Heart left ventricle (tissue), 16 donors: ENCODE measurements at regions not wholly inside any gene's neighbourhood (a gene's known extent, or its start where the extent isn't known, plus 50 kb on each side); places are given as distances from the start of the nearest gene placed in this dataset.

Experiments
- ATAC-seq, 4 donors: fragments of 200-7000 bp; cut with Tn5 transposase; one replicate each; pipeline ENCODE4 v1.9.1; 2020 to 2022; ENCODE audit warnings: moderate library complexity in 4 of 4, mild to moderate bottlenecking in 3 of 4, moderate number of reproducible peaks in 1 of 4
- DNase-seq, 5 donors: peaks; one replicate each; pipeline ENCODE4 v3.0.0-alpha.2; 2020
- H3K27ac ChIP-seq, 12 donors: fragments of 200-600 bp; sonication (generic) in 4 of 12; one replicate each; pipeline versions ENCODE4 v1.5.0 to v1.8.0; 2016 to 2022; ENCODE audit warnings: mild to moderate bottlenecking in 2 of 12
- H3K27me3 ChIP-seq, 9 donors: fragments of 200-600 bp; sonication (generic) in 2 of 9; one replicate each; pipeline versions ENCODE4 v1.5.1 to v1.8.0; 2016 to 2022; ENCODE audit warnings: mild to moderate bottlenecking in 3 of 9
- H3K36me3 ChIP-seq, 9 donors: fragments of 200-600 bp; sonication (generic) in 2 of 9; one replicate each; pipeline versions ENCODE4 v1.5.0 to v1.8.0; 2018 to 2022; ENCODE audit warnings: mild to moderate bottlenecking in 2 of 9
- H3K4me1 ChIP-seq, 12 donors: fragments of 200-600 bp; sonication (generic) in 4 of 12; one replicate each; pipeline versions ENCODE4 v1.5.0 to v1.8.0; 2016 to 2022; ENCODE audit warnings: mild to moderate bottlenecking in 3 of 12
- H3K4me3 ChIP-seq, 12 donors: fragments of 200-600 bp; sonication (generic) in 4 of 12; one replicate each; pipeline versions ENCODE4 v1.5.0 to v1.8.0; 2017 to 2022; ENCODE audit warnings: mild to moderate bottlenecking in 9 of 12, moderate library complexity in 4 of 12
- H3K9me3 ChIP-seq, 12 donors: fragments of 200-600 bp; sonication (generic) in 4 of 12; one replicate each; pipeline versions ENCODE4 v1.5.0 to v1.8.0; 2016 to 2022; ENCODE audit warnings: mild to moderate bottlenecking in 1 of 12
- POLR2A ChIP-seq, 2 donors: fragments of 450-650 bp; IDR thresholded peaks; one replicate each; pipeline ENCODE4 v1.6.1; 2017; ENCODE audit warnings: antibody characterized with exemption in 2 of 2, mild to moderate bottlenecking in 2 of 2, moderate library complexity in 2 of 2
- WGBS, 4 donors: extraction: QIAGEN DNeasy Blood & Tissue Kit in 2 of 4; methylation state at CpG; one replicate each; pipeline versions ENCODE4 v1.1.5 to v1.1.7; 2013 to 2018; 5-methylcytosine and 5-hydroxymethylcytosine counted together
- intact Hi-C, 10 donors: fragments of 100-400 bp; cut with DNase I; formaldehyde crosslinking; loops; one replicate each; pipeline versions ENCODE4 v1.11.1 to v1.14.2; 2022
- TF ChIP-seq, protein P1 (sequence below), 12 donors: fragments of 200-600 bp; sonication (generic) in 4 of 12; IDR thresholded peaks; one replicate each; pipeline versions ENCODE4 v1.5.0 to v1.8.0; 2018 to 2022; ENCODE audit warnings: antibody characterized with exemption in 12 of 12, mild to moderate bottlenecking in 5 of 12
- donor health status: ischemic (EF 13 %, LVEDD 7.1; RV severe dilation, severe dysfunction).
- donor health status: healthy with polysubstance abuse.
- donor health status: DM: no; HTN: yes; CAD: no.
- donor health status: DM: no; HTN: no; CAD: no.
- donor health status: ischemic (EF 25% LVEDD 6.9; RV normal size, moderate dysfunction).
- donor health status: ischemic (EF 25% LVEDD 5.7; RV mildly dilated, moderate dysfunction).
- donor health status: healthy.
- donor health status: DM: yes; HTN: yes; CAD: no.
- donor health status: ischemic (EF 35%, LVEDD 5.7; RV mildly dilated, moderate dysfunction).
- donor health status: nonischemic (EF 11% LVEDD 7.7; RV severe dilation, severe dysfunction).
- donor health status: DM: yes; HTN: yes; CAD: no.
- donor health status: PGD.
- donor health status: ischemic (EF 29% LVEDD 5.4; RV normal size, mild dysfunction).
- donor health status: nonischemic (EF 23%, LVEDD 6.1; RV moderate dilation, normal function).

DNA sequence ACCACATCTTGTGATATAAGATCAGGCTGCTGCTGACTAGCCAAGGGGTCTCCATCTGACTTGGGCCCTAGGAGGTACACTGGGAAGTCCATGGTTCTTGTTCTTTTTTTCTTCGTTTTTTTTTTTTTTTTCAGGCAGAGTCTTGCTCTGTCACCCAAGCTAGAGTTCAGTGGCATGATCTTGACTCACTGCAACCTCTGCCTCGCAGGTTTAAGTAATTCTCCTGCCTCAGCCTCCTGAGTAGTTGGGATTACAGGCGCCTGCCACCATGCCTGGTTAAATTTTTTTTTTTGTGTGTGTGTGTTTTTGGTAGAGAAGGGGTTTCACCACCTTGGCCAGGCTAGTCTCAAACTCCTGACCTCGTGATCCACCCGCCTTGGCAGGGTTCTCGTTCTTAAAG lies 178.2 kb downstream of the RMST start:
- Histone ChIP-seq H3K36me3 (no peaks in the 10 kb centered on the region), H3K27me3 (no peaks in the 10 kb centered on the region), H3K4me1 (no peaks in the 10 kb centered on the region), H3K4me3 (no peak overlapping the region), H3K27ac (no peak overlapping the region), H3K9me3 (no peaks in the 10 kb centered on the region)
- 77 to 90% (median 85%) methylated on average over 6 of the region's 6 CpGs for WGBS, 4 donors
- intact Hi-C loops: no loop called here
- DNase-seq (no peak), ATAC-seq (no peak)
- TF ChIP-seq, protein P1, sequence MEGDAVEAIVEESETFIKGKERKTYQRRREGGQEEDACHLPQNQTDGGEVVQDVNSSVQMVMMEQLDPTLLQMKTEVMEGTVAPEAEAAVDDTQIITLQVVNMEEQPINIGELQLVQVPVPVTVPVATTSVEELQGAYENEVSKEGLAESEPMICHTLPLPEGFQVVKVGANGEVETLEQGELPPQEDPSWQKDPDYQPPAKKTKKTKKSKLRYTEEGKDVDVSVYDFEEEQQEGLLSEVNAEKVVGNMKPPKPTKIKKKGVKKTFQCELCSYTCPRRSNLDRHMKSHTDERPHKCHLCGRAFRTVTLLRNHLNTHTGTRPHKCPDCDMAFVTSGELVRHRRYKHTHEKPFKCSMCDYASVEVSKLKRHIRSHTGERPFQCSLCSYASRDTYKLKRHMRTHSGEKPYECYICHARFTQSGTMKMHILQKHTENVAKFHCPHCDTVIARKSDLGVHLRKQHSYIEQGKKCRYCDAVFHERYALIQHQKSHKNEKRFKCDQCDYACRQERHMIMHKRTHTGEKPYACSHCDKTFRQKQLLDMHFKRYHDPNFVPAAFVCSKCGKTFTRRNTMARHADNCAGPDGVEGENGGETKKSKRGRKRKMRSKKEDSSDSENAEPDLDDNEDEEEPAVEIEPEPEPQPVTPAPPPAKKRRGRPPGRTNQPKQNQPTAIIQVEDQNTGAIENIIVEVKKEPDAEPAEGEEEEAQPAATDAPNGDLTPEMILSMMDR (IDR thresholded peaks at IDR 0.05): no peak
- no peak for TF ChIP-seq POLR2A (IDR thresholded peaks at IDR 0.05)

DNA sequence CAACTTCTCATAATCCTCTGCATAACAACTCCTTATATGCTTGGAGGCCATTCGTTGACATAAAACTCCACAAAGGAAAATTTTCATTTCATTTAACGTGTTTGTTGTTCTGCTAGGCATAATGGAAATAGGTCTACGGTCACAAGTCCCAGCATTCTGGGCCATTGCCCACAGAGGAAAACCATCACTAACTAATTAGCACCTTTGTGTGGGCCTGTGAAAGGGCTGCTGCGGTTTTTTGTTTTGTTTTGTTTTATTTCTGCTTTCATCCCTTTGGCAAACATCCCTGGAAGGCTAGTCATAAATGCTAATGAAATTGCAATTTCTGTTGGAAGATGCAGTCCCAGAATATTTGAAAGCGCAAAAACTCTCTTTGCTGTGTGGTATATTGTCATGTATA lies 180.3 kb downstream of the RMST start:
- WGBS, 4 donors: 76 to 82% (median 77%) methylated on average over 5 of the region's 5 CpGs
- no peak for ATAC-seq
- no peaks in the 10 kb centered on the region for H3K27me3 ChIP-seq

DNA sequence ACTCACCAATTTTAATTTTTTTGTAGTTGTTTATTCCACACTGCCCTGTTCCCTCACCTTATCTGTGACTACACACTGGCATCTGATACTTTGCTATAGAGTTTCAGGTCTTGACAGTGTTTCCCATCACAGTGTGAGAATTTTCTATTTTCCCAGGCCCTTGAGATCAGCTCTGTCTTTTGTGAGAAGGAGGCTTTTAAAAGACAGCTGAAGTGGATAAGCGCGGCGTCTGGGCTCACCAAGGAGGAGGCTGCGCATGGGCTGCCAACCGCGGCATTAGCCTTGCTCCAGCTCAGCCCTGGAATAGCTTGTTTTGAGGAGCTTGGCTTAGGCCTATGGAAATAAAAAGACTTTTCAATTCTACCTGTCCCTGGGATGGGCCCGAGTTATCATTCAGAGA lies 181.3 kb downstream of the RMST start:
- Histone ChIP-seq H3K36me3 (no peaks in the 10 kb centered on the region), H3K27ac (no peak overlapping the region), H3K4me1 (no peaks in the 10 kb centered on the region), H3K4me3 (no peak overlapping the region), H3K27me3 (no peaks in the 10 kb centered on the region), H3K9me3 (no peaks in the 10 kb centered on the region)
- 59 to 73% (median 64%) methylated on average over 7 of the region's 7 CpGs for WGBS, 4 donors
- no peak for TF ChIP-seq POLR2A (IDR thresholded peaks at IDR 0.05)
- TF ChIP-seq, protein P1 (IDR thresholded peaks at IDR 0.05): no peak
- DNase-seq: no peak
- intact Hi-C loops: no loop called here
- no peak for ATAC-seq

More for the DNA sequence above, 180.3 kb downstream of the RMST start:
- H3K27ac ChIP-seq: no peak overlapping the region
- intact Hi-C loops: no loop called here
- no peak for DNase-seq
- TF ChIP-seq, protein P1 (IDR thresholded peaks at IDR 0.05): no peak
- no peak for TF ChIP-seq POLR2A (IDR thresholded peaks at IDR 0.05)
- no peaks in the 10 kb centered on the region for H3K9me3 ChIP-seq
- no peak overlapping the region for H3K4me3 ChIP-seq
- no peaks in the 10 kb centered on the region for H3K4me1 ChIP-seq
- no peaks in the 10 kb centered on the region for H3K36me3 ChIP-seq

DNA sequence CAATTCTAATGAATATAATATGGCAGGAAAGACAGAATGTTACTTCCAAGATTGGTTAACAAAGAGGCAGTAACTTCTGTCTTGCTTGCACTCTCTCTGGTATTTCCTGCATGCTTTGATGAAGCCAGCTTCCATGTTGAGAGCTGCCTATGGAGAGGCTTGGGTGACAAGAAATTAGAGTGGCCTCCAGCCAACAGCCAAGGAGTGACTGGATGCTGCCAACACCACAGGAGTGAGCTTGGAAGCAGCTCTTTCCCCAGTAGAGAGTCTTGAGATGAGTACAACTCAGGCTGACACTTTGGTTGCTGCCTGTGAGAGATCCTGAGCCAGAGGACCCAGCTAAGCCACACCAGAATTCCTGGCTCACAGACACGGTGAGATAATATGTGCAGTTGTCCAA lies 183.1 kb downstream of the RMST start:
- WGBS, 4 donors: 52 to 80% (median 65%) methylated on average over 1 of the region's 1 CpG
- no peak overlapping the region for H3K4me3 ChIP-seq
- DNase-seq (no peak), ATAC-seq (no peak)
- intact Hi-C loops: no loop called here
- no peaks in the 10 kb centered on the region for H3K36me3 ChIP-seq
- no peaks in the 10 kb centered on the region for H3K4me1 ChIP-seq
- no peak overlapping the region for H3K27ac ChIP-seq
- no peak for TF ChIP-seq POLR2A (IDR thresholded peaks at IDR 0.05)
- TF ChIP-seq, protein P1 (IDR thresholded peaks at IDR 0.05): no peak
- peaks cover 0 to 3% (median 0%) of the 10 kb centered on the region in 12 donors for H3K9me3 ChIP-seq
- H3K27me3 ChIP-seq: no peaks in the 10 kb centered on the region
